HG03135 (cell line): ENCODE measurements at regions not wholly inside any gene's neighbourhood (a gene's known extent, or its start where the extent isn't known, plus 50 kb on each side); places are given as distances from the start of the nearest gene placed in this dataset.

Source experiments
- ATAC-seq: cut with Tn5 transposase; IDR thresholded peaks from one replicate; pipeline ENCODE4 v1.9.1; 2021; ENCODE audit warnings: mild to moderate bottlenecking, moderate library complexity; ENCODE audit not compliant: unreplicated experiment

DNA sequence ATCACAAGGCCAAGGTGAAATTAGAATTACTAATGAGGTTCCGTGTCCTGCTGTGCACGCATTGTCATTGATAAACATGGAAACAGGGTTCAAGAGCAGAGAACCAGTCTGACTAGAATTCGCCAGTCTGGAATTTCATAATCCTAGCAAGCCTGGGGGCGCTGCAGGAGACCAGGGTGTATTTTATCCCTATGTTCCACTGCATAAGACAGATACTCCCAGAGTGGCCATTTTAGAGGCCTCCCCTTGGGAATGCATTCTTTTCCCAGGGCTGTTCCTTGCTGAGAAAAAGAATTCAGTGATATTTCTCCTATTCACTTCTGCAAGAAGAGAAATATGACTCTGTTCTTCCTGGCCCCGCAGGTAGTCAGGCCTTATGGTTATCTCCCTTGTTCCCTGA, 1387.7 kb downstream of the MAT2B start:
- no peak for ATAC-seq

DNA sequence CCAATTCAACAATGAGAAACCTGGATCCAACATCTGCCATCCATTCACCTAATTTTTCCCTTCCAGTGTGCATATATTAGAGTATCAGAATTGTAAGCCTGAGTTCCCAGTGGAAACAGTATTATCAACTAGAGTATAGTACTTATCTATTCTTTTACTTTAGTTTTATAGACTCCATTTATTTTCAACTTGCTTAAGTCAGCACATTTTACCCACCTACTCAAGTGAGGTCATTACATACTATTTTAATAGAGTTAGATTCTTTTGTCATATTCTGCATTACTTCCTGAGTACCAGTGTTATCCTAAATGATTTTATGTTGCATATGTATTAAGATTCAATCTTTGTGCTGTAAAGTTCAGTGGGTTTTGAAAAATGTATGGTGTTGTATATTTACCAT, 1393.3 kb downstream of the MAT2B start:
- ATAC-seq = no peak

DNA sequence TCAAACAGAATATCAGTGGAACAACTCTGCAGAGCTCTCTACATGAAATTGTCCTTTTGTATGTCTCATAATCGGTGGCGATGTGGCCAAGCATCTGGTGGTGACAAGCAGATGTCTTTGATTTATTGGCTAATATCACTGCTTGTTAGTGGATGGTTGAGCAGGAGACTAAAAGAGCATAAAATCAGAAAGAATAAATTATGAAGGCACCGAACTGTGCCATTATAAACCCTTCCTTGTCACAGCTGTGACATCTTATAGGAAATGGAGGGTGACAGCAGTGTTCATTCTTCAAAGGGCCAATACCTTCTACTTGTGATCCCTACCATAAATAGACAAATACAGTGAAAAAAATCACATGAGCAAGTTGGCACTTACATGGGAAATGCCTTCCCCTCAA, 1404.3 kb downstream of the MAT2B start:
- no peak for ATAC-seq

DNA sequence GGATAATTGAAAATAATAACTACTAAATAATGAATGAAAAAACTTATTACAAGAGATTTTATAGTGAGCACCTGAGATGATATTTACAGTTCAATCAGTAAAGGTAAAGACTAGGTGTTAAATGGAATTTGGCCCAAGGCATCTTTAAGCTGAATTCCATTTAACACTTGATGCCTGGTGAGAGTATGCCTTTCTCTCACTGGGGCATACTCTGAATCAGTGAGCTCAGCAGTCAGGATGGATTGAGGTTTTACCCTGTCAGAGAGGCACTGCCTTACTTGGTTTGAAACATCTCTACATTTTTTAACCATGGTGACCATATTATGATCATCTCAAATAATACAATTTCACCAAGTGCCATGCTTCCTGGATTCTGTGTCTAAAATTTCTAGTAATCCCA, 1416.3 kb downstream of the MAT2B start:
- ATAC-seq = no peak

DNA sequence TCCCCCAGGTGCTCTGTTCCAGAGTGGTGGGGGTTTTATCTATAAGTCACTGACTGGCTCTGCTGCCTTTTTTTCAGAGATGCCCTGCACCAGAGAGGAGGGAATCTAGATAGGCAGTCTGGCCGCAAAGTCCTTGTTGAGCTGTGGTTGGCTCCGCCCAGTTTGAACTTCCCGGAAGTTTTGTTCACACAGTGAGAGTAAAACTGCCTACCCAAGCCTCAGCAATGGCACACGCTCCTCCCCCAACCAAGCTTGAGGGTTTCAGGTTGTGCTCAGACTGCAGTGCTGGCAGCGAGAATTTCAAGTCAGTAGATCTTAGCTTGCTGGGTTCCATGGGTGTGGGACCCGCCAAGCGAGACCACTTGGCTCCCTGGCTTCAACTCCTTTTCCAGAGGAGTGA, 1428.6 kb downstream of the MAT2B start:
- no peak for ATAC-seq

DNA sequence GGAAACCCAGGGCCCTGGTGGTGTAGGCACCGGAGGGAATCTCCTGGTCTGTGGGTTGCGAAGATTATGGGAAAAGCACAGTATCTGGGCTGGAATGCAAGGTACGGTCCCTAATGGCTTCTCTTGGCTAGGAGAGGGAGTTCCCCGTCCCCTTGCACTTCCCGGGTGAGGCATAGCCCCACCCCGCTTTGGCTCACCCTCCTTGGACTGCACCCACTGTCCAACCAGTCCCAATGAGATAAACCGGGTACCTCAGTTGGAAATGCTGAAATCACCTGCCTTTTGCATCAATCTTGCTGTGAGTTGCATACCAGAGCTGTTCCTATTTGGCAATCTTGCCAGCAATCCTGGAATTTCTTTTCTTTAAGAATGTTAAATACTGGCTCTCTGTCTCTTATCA, 1429.1 kb downstream of the MAT2B start:
- ATAC-seq = no peak

DNA sequence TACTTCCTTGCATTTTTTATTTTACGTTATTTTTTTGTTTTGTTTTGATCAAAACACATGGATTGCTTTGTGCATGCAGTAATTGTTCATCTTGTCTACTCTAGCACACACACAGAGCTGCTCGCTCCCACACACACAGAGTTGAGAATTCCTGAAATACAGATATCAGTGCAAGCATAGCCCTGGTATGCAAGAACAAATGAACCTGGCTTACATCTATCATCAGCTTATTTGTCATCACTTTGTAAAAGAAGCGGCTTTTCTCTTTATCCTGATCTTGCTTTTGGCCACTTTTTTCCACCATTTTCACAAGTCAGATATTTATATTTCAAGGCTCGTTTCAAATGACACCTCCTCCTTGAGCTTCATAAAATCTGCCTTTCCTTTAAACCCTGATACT, 1435.7 kb downstream of the MAT2B start:
- no peak for ATAC-seq

DNA sequence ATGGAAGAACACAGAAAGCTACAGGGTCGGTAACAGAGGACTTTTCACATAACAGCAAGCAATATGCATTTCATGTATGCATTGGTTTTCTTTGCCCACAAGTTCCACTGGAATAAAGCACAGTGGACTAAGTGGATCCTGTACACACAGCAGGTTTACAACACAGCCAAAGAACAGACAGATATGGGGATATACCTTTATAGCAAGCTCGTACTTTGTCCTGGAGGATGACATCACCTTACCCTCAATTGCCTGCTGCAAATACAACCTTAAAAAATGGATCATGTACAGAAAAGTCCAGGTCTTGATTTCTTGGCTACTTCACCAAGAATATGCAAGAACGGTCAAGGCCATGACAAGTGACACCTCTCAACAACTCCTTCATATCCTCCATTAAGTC, 1445.5 kb downstream of the MAT2B start:
- no peak for ATAC-seq

DNA sequence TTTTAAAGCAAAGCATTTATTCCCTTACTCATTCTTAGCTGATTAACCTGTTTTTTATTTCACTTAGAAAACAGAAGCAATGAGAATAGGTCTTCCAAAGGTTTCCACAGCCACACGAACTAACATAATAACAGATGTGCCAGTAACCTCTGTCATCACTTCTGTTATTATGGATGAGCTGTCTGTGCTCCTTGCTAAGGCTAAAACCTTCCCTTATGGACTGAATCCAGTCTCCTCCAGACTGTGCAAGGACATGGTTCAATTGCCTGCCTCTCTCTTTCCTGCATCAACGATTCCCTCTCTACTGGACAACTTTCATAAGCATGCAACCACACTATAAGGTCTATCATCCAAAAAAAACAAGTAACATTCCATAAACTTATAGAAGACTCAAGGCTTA, 1446.2 kb downstream of the MAT2B start:
- ATAC-seq = no peak

DNA sequence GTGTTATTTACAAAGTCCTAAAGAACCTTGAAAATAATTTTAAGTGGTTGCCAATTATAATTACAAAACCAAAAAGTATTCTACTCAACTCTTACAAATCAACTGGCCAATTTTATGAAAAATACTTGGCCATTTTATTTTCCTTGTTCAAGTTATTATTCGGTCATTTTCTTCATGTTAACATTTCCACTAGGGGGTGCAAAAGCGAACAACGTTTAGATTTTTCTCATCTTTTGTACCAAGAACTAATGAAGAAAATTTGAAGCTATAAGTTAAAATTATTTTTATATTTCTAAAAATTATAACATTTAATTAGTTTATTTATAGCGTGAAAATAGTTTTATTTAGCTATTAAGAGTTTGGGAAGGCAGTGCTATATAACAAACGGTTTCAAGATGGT, 1453.3 kb downstream of the MAT2B start:
- ATAC-seq = no peak

DNA sequence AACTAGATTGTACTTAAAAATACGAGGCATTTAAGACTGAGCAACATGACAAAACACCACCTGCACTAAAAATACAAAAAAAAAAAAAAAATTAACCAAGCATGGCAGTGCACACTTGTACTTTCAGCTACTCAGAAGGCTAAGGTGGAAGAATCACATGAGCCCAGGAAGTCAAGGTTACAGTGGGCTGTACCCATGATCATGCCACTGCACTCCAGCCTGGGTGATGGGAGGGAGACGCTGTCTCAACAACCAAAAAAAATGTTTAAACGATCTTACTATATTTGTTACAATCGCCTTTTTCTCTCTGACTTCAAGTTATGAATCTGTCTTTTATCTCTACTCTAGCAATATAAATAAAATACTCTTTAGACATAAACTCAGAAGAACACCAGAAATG, 1454.3 kb downstream of the MAT2B start:
- ATAC-seq = no peak

DNA sequence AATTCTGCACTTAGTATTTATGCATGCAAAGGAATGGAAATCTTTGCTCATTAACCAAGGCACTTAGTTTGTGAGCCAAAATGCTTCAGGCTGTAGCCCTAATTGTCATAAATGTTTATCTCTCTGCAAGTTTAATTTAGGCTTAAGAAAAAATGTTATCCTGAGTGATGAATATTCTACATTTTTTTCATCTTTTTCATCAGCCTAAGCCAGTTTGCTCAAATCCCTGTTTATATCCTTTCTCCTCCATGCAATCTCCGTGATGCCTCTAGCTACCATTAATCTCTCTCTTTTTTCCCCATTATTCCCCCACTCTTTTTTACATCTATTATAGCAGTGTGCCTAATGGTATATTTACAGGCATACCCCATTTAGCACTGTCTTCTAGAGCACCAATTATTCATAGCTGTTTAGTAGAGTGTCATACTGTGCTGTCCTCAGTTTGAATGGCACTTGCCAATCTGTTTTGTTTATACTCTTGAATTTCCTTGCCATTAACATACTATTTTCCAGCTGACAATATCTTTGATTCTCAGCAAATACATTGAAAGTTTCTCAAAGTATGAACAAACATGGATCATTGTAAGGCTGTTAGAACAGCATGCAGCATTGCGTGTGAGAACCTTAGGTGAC, 1457.0 kb downstream of the MAT2B start:
- no peak for ATAC-seq

DNA sequence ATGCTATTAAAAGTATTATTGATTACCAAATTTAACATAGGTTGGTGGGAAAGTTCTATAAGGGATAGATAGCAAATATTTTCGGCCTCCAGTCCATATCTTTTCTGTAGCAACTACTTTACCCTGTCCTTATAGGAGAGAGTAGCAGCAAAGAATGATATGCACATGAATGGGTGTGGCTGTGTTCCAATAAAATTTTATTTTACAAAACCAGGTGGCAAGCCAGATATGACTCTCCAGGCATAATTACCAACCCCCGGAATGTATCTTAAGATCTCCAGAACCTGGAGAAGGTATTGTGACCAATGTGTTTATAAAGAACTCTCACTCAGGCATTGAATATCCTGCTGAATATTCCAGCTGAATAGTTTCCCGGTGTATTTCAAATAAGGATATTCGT, 1461.2 kb downstream of the MAT2B start:
- no peak for ATAC-seq

DNA sequence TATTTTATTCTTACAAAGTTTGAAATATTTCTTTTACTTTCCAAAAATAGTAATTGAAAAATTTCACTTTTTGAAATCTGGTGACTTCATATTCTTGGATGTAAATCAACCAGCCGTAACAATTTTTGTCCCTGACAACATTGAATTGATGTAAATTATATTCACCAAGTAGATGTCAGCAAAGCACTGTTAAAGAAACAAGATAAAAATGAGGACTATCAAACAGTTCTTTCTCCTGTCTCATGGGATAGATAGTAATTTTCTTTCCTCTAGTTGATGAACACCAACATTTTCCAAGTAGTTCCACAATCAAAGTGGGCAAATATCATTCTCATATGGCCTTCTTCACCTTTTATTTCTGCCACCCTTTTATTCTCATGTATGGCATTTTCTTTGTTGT, 1461.9 kb downstream of the MAT2B start:
- ATAC-seq = no peak

DNA sequence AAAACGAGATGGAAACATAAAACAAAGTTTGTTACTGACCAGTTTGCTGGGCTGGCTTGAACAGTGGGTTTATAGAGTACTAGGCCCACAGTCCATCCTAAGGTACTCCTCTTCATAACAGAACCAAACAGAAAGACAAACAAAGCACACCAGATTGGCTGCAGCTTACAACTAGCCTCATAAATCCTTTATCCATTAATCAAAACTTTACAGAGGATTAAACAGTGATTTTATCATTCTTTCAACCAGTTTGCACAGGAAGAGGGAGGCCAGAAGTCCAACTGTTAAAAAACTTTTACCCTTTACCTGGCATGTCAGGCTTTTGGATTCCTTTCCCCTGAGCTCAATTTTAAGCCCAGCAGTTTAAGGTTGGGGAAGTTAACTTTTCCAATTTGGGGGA, 1467.6 kb downstream of the MAT2B start:
- no peak for ATAC-seq

DNA sequence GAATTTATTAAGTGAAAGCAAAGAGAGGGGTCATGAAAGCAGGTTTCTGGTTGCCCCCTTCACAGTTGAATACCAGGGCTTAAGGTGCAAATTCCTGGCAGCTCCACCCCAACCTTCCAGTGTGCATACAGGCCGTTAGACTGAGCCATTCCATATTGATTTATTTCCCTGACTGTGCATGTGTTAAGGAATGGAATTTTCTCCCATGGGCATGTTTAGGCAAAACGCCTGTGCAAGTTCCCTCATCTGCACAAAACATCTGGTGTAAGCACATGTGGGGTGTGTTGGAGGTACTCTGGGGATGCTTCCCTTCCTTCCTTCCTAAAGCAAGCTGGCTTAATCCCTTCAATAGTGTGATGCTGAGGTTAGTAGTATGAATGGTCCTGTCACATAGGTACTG, 1470.6 kb downstream of the MAT2B start:
- no peak for ATAC-seq

DNA sequence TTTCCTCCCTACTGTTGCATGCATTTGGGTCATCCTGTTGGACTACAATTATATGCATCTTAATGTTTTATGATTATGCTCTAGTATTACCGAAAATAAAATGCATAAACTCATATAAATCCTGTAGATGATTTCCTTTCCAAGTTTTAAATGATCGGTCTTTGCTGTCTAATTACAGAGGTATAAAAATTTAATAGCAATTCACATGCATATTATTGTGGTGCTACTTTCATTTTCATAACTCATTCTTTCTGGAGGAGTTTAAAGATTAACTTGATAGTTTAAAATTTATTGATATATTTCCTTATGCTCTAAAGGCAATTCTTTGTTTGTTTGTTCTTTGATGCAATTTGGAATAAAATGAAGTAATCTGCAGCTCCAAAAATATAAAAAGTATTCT, 1475.1 kb downstream of the MAT2B start:
- ATAC-seq = no peak

DNA sequence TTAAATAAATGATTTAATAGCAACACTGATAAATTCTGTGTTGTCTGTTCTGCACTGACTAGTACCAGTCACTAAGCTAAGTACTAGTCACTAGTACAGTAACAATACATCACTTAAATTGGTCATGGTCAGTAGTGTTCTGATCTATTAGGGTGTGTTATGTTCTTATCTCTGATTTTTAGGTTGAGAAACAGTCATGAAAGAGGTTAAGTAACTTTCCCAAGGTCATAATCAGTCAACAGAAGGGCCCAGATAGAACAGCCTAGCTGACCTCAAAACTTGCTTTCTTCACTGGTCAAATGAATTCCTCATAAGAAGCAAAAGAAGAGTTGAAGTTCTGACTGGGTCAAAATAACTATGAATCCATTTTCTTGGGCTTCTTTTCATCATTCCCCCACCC, 1492.7 kb downstream of the MAT2B start:
- ATAC-seq = no peak

DNA sequence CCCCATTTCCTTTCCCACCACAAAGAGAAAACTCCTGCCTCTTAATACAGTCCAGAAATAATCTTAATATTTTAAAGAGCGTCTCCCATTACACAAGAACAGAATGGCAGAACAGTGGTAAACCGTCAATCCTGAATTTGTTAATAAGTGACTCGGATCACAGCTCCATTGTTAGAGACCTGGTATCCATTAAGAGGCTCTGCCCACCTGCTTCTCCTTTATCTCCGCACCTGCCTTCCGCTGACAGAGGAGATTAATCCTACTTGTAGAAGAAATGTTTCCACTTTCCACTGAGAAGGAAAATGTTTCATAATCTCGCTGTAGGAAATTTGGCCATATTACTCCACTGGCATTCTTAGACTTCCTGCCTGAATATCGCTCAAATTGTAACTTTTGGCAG, 1493.2 kb downstream of the MAT2B start:
- no peak for ATAC-seq

DNA sequence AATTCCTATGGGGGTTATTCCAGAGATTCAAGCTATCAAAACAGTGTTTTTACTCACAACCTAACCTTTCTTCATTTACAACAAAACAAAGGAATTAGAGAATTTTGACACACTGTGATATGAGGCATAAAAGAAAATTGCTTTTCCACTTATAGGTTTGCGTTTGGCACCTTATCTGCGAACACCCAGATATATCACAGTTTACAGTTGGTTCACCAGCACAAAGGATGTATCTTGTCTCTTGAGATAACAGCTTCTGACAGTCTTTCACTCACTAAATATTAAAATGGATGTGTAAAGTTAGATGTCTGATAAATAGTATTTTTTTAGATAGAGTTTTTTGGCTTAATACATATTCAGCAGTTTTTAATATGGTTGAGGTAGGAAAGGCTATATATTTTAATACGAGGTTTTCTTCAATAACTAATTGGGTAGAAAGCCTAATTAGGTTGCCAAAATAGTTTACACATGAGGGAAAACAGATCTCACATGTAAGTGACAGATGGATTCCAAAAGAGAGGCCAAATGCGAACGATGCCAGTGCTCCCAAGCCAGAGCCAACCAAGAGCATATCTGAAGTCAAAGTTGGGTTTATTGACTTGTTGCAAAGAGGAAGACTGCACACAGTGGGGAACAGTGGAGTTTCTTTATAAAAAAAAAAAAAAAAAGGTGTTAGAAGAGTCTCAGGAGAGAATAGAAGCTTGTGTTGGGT, 1495.2 kb downstream of the MAT2B start:
- ATAC-seq = no peak

DNA sequence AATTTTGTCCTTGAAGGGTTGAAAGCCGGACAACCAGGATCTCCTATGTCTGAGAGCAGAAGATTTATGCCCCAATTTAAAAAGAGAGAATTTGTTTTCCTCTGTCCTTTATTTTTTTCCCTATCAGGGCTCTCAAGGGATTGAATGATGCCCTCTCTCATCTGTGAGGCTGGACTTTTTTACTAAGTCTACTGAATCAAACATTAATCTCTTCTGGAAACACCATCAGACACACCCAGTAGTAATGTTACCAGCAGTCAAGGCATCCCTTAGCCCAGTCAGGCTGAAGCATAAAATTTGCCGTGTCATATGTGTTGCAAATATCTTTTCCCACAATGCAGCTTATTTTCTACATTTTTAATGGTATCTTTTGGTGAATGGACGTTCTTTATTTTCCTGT, 1497.9 kb downstream of the MAT2B start:
- ATAC-seq = no peak

DNA sequence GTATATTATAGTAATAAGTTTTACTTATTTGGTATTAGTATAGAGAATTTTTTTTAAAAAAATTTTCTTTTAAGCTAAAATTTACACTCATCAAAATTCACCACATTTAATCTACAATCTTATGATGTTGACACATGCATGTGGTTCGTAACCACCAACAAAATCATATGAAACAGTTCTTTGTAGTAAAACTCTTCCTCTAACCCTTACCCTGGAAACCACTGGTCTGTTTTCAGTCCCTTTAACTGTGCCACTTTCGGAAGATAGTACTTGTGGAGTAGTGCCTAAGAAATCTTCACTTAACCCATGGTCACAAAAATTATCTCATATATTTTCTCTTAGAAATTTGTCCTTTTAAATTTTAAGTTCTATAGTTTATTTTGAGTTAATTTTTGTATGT, 1498.8 kb downstream of the MAT2B start:
- ATAC-seq = no peak

DNA sequence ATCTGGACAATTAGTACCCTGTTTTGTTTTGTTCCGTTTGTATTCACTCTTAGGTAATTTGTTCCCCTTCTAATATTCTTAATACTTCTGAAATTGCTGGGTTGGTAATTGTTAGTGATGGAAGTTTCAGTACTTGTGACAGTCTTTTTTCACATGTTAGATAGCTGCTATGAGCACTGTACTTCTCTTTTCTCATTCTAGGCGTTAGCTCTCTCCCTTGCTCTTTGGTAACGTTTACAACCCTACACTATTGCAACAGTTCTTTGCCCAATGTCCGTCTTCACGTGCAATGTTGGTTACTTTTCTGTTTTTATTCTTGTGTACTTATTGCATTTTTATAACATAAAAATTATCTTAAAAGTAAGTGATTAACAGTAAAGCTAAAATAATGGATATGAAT, 1509.0 kb downstream of the MAT2B start:
- ATAC-seq = no peak
